ENCODE measurements at regions not wholly inside any gene's neighbourhood (a gene's known extent, or its start where the extent isn't known, plus 50 kb on each side); places are given as distances from the start of the nearest gene placed in this dataset.
"Not testable (repeated sequence)": the region's sequence is repeated elsewhere in the genome, so short reads cannot be mapped to it uniquely, and the experiment has no call there.

DNA sequence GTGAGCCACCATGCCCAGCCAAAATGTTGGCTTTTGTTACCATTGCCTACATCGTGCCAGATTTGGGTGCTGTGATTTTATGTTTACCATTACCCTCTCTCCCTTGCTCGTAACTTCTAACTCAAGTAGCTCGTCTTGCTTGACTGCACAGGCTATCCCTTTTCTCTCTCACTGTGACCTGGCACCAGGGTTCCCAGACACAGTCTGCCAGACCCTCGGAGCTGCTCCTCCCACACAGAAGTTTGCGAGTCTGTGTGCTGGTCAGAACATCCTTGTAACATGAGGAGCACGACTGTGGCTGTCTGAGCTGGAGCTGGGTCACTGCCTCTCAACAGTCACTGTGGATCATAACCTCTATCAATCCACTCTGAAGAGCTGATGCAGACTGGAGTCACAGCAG, 152.5 kb upstream of the ACKR3 start:
- no peak for DNase-seq

DNA sequence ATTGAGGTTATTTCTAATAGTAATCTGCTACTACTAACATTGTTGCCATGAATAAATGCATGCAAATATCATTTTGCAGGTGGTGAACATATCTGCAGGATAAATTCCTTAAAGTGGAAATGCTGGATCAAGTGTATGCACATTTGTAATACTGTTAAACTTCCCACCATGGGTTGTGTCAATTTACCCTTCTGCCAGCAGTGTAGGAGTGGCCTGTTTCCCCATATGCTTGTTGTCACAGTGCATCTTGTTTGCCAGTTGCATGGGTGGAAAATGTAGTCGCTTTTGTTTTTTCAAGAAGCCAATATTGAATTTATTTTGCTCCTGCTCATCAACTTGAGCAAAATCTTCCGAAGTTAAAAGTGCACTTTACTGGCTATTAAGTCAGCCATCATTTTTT, 139.0 kb upstream of the ACKR3 start:
- no peak for DNase-seq

DNA sequence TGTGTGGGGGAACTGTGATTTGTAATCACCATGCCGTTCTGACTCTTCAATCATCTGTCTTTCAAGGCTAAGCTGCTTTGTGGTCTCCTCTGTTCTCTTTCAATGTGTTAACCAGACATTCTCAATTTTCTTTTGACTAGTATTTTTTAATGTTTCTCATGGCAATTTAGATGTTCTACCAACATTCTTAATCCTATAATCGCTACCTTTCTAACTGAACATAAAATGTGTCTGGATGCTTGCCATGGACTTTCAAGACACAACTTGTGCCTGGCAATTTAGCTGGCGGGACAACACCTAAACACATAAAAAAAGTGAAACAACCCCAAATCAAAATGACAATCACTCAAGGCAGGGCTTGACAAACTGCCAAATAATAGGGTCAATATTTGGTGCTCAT, 135.0 kb upstream of the ACKR3 start:
- DNase-seq = no peak

DNA sequence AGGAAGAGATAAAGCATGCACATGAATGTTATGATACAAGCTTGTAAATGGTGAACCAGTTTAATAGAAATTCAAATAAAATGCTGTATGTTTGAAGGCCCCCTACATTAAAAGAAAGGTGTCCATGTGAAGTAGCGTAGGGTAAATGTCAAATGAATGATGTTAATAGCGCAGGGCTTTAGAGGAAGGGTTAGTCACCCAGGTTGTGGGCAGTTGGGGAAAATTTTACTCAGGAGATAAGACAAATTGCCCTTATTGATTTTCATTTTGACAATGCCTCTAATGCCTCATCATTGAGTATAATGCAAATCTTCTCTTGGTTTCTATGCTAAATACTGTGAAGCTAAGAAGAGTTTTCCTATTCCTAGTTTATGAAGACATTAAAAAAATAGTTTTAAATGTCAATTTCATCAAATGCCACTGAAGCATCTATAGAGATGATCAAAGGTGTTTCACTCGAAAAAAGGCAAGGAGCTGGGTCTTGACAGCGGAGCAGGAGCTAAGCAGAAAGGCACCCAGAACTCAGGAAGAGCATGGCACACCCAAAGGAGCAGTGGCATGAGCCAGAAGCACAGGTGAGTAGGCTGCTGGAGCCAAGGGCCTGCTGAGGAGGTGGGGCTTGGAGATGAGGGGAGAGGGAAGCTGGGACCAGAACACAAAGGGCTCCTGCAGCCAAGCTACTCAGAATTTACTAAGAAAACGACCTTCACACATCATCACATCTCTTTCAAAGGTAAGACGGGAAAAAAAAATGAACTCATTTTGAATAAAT, 129.3 kb upstream of the ACKR3 start:
- no peak for DNase-seq

DNA sequence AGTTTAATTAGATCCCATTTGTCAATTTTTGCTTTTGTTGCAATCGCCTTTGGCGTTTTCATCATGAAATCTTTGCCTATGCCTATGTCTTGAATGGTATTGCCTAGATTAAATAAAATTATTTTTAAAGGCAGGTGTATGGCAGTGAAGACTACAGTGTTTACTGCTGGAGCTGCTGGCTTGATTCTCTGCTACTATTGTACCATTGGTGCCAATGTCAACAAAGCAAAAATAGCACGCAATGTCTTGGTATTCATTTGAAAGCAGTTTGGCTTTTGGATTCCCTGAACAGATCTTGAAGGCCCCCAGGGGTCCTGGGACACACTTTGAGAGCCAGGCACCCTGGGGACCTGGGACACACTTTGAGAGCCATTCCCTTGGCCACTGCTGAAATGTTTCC, 125.4 kb upstream of the ACKR3 start:
- DNase-seq = no peak

DNA sequence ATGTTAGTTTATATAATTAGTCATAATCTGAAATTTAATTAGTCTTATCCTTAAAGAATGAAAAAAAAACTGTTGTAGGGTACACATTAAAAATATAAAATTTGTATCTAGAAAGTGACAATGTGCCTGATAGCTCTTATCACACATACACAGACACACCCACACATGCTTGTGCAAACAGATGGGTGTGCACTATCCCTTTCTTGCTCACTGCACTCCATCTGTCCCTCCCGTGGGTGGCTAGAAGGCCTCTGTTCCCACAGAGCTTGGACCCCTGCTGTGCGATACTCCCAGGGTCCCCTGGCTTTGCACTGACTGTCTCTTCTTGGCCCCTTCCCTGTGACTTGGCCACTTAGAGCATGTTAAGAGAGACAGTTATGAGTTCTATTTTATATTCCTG, 123.9 kb upstream of the ACKR3 start:
- DNase-seq = no peak

DNA sequence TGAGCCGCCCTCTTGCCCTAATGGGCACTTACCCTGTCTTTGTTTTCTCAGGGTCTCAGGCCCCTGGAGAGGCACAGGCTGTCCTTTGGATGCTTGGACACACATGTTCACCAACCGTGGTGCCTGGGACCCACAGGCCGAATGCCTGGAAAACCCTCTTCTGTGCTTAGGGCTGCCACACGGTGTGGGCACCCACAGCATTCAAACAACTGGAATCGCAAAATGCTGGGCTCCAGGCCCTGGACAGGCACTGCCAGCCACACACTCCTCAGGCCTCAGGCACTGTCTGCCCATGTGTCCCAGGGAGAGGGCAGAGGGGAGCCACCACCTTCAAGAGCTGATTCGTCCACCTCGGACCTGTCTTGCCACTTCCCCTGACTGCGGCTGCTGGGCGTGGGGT, 123.1 kb upstream of the ACKR3 start:
- DNase-seq = no peak

DNA sequence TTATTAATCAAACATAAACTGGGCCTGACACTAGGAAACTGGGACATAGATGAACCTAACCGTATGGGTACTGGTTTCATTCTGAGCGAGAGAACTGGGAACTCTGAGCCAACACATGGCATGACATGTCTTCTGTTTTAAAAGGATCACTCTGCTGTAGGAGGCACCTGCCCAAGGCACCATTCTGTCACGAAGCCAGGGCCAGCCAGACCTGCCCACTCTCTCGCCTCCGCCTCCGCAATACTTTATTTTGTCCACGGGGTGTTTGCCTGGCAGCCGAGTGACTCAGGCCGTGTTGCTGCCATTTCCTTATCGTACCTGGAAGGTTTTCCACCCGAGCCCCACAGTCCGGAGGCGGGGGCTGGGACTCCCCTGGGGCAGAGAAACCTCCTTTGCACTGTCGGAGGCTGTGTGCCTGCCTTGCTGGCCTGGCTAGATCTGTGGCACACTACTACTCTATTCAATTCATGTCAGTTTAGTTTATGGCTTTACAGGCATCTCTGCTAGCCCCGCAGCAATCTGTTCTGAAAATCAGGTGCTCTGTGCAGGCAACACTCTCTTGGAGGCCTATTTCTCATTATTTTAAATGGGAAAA, 120.4 kb upstream of the ACKR3 start:
- DNase-seq = no peak

DNA sequence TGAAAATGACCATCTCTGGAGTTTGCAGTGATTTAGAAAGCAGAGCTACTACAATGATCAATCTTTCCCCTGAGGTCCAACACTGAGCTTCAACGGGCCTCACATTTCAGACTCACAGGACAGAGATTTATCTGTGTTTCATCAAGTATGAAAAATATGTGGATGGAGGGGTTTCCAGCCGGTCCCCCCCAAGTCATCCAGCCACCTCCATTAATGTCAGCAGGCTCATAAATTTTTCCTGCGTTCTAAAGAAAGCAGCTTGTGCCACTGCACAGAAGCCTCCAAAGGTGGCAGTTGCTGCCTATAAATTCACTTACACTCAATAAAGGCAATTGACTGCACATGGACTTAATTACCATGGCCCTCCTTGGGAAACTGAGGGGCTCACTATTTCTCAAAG, 117.4 kb upstream of the ACKR3 start:
- DNase-seq = no peak

DNA sequence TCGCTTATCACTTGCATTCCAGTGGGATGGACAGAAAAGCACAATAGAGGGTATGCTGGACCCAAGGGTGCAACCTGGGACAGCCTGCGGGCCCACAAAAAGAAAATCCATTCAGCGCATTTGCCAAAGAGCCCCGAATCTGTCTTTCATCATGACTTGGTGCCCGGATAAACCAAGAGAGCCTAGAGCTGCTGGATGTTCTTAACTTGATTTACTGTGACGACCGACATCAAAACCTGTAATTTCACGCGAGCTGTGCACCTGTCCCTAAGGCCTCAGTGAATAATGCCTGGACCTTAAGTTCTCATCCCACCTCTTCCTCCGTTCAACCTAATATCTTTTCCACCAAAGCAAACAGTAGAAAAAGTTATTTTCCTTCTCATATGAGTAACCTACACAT, 115.5 kb upstream of the ACKR3 start:
- no peak for DNase-seq

DNA sequence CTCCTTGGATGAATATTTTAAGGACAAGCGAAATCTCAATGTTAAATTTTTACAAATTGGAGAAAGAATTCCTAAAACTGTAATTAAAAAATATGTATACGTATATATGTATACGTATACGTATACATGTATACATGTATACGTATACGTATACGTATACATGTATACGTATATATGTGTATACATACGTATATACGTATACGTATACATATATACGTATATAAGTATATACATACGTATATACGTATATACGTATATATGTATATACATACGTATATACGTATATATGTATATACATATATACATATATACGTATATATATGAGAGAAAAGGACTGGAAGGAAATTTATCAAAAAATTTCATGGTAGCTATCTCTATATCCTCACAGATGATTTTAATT, 110.2 kb upstream of the ACKR3 start:
- no peak for DNase-seq

DNA sequence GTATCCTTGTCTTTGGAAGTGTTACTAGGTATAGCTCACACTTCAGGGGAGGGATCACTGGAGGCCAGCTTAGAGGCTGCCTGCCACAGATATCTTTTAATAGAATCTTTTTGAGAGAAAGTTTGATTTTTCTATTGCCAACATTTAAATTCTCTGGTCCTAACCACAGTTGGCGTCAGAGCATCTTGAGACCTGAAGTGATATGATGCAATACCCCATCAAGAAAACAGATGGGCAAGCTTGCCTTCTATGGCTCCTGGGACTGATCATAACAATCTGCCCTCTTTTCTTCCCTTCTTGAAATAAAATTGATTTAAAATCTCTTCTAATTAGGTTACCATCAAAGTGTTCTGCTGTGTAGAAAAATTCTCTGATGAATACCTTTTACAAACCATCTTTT, 105.5 kb upstream of the ACKR3 start:
- no peak for DNase-seq

DNA sequence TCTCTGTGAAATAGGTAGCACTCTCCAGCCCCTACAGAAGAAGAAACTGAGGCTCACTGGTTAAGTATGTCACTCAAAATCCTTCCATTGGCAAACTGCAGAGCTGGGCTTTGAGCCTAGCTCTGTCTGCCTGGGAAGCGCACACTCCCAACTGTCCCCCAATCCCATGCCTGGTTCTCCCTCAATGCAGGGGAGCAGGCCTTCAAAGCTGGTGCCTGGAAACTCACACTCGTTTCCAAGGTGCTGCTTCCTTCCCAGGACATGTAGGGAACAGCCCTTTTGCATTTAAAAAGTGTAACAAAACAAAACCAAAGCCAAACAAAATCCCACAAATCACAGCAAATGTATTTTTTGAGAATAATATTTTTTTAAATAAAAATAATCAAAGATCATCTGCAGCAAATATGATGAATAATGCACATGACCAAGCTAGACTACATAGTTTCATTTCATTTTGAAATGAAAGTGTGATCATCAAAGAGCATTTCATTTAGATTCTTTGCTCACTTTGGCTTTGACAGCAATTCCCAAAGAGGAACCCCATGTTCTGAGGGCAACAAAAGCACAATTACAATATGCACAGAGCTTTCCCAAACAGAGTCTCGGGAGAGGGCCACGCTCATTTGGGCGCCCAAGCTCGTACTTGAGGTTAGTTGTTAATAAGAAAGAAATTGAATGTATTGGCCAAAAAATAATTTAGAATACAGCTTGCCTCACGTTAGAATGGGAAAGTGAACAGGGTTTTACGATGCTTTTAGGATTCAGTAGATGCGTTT, 96.7 kb upstream of the ACKR3 start:
- DNase-seq = no peak

DNA sequence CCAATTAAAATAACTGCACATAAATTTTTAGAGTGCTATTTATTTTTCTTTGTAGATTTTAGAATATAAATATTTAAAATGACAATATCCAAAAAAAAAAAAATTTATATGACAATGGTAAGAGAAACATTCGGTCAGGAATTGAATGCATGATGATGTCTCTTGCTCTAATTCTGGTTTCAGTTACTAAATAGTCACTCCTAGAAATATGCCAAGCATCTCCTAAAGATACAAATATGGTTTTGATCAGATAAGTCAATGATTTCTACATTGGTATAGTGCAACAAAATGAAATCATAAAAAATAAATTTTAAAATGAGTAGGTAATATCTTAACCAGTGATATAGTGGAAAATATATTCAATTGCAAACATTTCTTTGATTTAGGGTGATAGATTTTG, 95.9 kb upstream of the ACKR3 start:
- no peak for DNase-seq

DNA sequence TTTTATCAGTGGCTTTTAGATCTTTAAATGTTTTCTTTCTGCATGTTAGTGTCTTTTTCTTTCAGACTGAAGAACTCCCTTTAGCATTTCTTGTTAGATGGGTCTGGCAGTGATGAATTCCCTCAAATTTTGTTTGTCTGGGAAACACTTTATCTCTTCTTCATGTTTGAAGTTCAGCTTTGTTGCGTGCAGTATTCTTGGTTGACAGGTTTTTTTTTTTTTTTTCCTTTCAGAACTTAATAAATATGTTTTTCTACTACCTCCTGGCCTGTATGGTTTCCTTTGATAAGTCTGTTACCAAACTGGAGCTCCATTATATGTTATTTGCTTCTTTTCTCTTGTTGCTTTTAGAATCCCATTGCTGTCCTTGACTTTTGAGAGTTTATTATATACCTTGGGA, 89.8 kb upstream of the ACKR3 start:
- DNase-seq = no peak

DNA sequence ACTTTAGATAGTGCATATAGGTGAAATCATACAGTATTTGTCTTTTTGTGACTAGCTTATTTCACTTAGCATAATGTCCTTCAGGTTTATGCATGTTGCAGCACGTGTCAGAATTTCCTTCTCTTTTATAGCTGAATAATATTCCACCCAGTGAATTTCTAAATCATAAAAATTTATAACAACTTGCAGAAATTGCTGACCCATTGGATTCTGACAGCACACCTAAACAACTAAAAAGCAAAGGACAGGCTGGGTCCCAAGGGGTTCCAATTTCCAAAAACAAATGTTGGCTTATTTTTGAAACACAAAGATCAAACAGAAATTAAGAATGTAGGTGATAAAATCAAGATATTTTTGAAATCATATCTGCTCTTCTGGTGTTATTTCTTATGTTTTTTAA, 86.5 kb upstream of the ACKR3 start:
- no peak for DNase-seq

DNA sequence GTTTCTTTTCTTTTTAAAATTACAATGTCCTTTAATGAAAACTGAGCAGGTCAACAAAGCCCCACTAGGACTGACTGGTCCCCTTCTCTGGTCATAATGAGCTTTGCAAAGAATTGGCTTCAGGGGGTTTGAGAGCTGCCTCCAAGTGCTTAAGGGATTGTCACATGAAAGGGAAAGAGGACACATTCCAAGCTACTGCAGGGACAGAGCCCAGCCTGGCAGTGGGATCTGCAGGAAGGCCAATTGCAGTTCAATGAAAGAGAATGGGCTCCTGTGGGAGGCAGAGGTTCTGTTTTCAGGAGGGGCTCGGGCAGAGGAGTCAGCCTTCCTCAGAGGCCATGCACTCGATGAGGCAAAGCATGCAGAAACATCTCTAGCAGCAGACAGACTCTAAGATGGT, 84.1 kb upstream of the ACKR3 start:
- DNase-seq = no peak

DNA sequence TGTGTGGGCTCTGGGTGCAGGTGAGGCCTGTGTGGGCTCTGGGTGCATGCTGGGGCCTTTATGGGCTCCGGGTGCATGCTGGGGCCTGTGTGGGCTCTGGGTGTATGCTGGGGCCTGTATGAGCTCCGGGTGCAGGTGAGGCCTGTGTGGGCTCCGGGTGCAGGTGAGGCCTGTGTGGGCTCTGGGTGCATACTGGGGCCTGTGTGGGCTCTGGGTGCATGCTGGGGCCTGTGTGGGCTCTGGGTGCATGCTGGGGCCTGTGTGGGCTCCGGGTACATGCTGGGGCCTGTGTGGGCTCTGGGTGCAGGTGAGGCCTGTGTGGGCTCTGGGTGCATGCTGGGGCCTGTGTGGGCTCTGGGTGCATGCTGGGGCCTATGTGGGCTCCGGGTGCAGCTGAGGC, 80.5 kb upstream of the ACKR3 start:
- not testable (repeated sequence) for DNase-seq

DNA sequence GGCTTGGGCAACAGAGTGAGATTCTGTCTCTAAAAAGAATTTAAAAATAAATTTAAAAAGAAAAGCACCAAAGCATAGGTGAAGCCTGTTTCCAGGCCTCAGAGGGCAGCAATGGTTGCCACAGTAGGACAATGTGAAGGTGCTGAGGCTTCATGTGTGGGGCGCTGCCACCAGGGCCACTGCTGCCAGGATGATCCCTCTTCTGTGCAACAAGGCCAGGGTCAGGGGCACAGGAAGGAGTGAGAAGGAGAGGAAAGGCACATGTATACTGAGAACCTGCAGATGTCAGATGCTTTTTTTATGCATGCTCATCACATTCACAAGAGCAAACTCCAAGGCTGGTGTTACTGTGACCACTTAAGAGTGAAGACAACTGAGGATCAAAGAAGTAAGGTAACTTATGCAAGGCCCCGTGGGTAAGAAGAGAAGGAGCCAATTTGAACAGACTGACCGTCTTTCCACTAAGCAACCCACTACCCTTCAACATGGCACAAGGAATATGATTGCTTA, 79.7 kb upstream of the ACKR3 start:
- DNase-seq = no peak

DNA sequence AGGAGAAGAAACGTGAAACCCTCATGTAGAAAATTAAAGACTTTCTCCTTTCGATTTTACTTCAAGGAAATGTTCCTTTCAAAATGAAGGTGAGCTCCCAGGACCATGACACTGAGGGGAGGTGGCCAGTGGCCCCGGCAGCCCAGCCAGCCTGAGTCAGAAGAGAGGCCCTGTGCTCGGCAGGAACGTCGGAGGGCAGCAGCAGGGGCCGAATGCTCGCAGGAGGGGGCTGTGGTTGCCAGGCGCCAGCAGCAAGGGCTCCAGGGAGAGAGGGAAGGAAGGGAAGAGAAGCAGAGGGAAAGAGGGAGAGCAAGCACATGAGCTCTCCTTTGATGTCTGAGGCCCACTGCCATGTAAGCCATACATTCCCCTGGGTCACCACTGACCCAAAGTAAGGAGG, 73.3 kb upstream of the ACKR3 start:
- no peak for DNase-seq

DNA sequence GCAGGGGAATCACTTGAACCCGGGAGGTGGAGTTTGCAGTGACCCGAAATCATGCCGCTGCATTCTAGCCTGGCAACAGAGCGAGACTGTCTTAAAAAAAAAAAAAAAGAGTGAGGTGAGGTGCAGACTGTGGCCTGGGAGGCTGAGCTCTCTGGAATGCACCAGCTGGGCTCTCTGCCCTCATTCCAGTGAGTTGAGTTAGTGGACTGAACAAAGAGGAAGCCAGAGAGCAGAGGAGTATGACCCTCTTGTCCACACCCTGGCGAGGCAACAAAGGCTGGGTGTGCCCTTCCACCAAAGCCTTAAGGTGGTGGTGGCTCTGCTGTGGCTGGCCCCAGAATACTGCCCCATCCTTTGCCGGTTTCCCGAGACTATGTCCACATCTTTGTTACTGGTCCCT, 71.3 kb upstream of the ACKR3 start:
- DNase-seq = no peak

DNA sequence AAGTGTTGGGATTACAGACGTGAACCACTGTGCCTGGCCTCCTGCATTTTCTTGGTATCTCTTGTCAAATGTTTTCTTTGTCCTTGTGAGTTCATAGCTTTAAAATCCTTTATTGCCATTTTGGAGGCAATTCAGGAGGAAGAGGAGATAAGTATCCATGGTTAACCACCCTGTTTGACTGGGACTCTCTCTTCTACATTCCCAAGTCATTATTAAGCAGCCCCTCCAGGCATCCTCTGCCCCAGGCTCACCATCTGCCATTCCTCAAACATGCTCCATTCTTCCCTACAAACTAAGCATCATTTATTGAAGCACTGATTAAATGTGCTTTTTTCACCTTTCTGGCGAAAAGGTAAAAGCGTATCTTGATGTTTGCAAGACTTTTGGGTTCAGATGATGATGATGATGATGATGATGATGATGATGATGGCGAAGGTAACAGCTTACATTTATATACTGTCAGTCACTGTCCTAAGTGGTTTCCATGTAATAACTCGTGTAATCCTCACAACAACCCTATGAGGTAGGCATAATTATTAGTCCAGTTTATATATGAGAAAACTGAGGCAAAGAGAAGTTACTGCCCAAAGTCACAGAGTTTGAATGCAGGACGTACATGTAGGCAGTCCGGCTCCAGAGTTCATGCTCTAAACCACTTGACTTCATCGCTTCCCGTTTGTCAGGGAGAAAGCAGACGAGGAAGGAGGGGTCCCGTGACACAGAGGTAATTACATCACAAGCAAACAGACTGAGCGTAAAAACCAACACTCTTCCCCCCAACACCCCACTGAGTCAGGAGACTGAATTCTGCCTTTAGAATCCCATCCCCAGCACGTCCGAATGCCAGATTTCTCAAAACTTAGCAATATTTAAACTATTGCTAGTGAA, 69.7 kb upstream of the ACKR3 start:
- DNase-seq = no peak

DNA sequence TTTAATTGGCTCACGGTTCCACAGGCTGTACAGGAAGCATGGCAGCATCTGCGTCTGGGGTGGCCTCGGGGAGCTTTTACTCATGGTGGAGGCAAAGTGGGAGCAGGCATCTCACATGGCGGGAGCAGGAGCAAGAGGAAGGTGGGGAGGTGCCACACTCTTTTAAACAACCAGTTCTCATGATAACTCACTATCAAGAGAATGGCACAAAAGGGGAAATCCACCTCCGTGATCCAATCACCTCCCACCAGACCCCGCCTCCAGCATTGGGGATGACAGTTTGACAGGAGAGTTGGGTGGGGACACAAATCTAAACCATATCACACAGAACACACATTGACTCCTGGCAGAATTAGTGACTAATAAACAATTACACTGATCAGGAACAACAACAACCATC, 68.6 kb upstream of the ACKR3 start:
- no peak for DNase-seq

Data from stimulated activated CD4-positive, alpha-beta T cell treated with anti-CD3 and anti-CD28 coated beads, Interleukin-12 subunit alpha, Interleukin-12 subunit beta, amount 100 ng/mL, for 4 hours (primary cell).